IPS DF 19.7 (cell line): ENCODE measurements at regions not wholly inside any gene's neighbourhood (a gene's known extent, or its start where the extent isn't known, plus 50 kb on each side); places are given as distances from the start of the nearest gene placed in this dataset.

ENCODE experiments used
- DNase-seq: peaks from one replicate; pipeline ENCODE4 v3.0.0-alpha.2; 2013; ENCODE audit warnings: low read depth, low spot score

GRCh38 chr5:167948251-167948650 lies 343.2 kb upstream of the WWC1 start:
- DNase-seq = no peak

GRCh38 chr5:167949435-167949834 lies 342.0 kb upstream of the WWC1 start:
- DNase-seq = no peak

- no peak for DNase-seq
These were observed 341.2 kb upstream of the WWC1 start for GRCh38 chr5:167950126-167950721.

- no peak for DNase-seq
These were observed 340.3 kb upstream of the WWC1 start for GRCh38 chr5:167951116-167951515.

DNA sequence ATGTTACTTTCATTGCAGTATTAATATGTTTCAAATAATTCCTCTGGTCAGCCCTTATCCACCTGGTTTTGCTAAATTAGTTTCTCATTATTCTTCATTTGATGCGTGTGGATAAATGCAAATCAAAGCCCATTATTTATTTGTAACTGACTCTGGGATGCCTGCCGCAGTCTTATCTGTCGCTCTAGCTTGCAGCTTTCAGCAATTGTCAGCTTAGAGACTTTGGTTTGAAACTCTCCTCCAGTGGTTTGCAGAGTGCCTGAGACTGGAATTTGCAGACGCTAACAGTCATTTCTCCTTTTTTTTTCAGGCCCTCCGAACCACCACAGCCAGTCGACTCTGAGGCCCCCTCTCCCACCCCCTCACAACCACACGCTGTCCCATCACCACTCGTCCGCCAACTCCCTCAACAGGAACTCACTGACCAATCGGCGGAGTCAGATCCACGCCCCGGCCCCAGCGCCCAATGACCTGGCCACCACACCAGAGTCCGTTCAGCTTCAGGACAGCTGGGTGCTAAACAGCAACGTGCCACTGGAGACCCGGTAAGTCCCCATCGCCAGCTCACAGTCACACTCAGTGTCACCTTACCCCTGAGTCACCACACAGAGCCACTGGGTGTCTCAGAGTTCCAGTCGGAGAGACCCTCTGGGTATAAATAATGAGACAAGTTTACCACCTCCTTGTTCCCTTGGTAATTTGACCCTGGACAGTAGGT lies 339.0 kb upstream of the WWC1 start:
- no peak for DNase-seq

GRCh38 chr5:167953151-167953798 lies 338.2 kb upstream of the WWC1 start:
- DNase-seq = no peak

DNA sequence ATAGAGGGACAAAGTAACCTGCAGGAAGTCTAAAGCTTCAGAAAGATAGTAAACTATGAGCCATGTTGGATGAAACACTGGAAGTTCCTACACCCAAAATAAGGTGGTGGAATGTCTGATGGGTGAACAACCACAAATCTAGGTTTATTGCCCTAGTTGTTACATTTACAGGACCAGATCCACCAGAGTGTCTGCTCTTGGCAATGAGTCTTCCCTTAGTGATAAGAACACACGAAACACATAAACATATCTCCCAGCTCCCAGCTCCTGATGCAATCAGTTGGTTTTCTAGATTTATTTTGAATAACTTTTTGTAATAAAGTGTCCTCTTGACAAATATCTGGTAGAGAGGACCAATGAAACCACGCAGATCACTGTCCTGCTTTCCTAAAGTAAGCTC lies 329.7 kb upstream of the WWC1 start:
- no peak for DNase-seq

- no peak for DNase-seq
These were observed 326.9 kb upstream of the WWC1 start for GRCh38 chr5:167964529-167964928.

DNA sequence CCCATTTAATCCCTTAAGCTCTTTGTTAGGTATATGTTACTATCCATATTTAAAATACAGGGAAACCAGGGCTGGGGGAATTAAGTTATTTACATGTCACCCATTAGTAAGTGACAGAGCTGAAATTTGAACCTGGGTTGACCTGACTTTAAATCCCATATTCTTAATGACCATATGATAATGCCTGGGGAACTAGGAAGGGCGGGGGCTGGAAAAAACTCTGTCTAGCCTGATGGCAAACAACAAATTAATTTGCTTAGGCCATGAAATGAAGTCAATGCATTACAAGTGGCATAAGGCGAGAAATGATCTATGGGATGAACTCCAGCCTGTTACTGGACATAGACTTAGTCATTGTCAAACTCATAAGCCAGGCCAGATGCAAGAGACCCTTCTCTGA lies 325.7 kb upstream of the WWC1 start:
- DNase-seq = no peak

- no peak for DNase-seq
These were observed 324.5 kb upstream of the WWC1 start for GRCh38 chr5:167966979-167967378.

DNA sequence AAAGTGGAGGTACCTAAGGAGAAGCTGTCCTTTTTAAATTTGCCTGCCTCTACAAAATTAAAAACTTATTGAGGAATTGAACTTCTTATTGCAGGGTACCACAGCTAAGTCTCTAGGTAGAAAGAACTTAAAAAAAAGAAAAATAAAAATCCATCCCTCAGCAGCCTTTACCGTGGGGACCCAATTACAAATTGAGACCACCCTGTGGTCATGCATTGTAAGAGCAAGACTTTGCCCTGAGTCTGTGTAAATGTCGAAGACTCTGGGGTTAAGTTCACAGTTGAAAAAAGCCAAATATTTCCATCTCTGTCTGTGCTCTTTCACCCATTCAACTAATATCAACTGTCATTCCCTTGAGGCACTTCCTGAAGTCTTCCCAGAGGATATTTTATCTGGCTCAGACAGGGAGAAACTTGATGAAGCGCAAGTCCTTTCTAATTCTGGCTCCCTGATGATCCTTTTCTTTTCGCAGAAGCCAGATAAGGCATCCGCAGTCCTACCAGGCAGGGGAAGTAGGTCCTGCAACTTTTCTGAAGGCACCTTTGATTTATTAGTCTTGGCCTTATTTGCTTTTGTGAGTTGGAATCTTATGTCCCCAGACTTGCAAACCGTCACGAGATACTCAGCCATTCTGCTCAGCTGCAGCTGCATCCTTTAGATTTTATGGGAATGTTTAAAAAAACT lies 323.8 kb upstream of the WWC1 start:
- no peak for DNase-seq

- DNase-seq = no peak
These were observed 322.6 kb upstream of the WWC1 start for GRCh38 chr5:167968837-167969236.

DNA sequence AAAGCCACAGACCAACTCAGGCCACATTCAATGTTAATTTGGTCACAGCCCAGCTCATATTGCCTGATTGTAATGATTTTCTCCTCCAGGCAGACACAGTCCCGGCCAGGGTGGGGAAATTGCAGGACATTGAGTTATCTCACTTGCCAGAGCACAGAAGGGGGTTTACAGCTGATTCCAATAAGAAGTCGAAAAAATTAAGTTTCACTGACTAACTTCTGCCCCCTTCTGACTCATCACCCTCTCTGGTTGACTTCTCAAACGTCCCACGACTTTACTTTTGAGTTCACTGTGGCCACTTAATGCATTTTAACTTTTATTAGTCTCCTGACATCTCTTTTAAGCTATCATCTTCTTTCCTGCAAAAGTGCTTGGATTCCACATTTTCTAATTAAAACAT lies 321.4 kb upstream of the WWC1 start:
- no peak for DNase-seq

DNA sequence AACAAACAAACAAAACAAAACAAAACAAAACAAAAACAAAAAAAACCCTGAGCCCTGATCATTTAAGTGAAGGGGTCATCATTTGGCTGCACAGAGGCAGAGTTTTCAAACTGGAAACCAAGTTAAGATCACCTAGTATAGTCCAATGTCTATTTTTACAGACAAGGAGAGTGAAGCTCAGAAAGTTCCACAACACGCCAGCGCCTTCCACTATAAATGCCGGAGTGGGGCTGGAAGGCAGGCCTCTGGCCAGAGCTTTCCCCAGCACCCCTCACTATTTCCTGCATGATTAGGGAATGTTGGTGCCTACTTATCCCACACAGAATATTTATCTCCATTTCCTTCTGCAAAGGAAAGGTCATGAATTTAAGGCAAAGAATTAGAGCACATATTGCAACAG lies 319.7 kb upstream of the WWC1 start:
- DNase-seq = no peak

DNA sequence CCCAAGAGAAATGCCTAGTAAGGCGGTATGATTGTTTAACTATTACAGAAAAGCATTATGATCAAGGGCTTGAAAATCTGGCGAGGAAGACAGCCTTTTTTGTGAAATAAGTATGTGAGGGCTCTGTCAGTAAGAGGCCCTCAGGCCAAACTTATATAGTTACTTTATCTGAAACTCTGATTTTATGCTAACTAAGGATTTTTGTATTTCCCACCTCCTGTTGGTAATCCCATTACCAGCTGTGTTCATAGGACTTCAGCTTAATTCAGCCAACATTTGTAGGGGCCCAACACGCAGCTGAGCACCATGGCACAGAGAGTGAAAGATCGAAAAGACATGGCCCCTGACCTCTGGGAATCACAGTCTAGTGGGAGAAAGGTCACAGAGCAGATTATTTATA lies 318.3 kb upstream of the WWC1 start:
- DNase-seq = no peak

- no peak for DNase-seq
These were observed 306.5 kb upstream of the WWC1 start for GRCh38 chr5:167984951-167985350.

- DNase-seq = no peak
These were observed 306.1 kb upstream of the WWC1 start for GRCh38 chr5:167985373-167985772.

GRCh38 chr5:167987490-167988280 lies 303.8 kb upstream of the WWC1 start:
- no peak for DNase-seq

- no peak for DNase-seq
These were observed 298.6 kb upstream of the WWC1 start for GRCh38 chr5:167992868-167993267.

DNA sequence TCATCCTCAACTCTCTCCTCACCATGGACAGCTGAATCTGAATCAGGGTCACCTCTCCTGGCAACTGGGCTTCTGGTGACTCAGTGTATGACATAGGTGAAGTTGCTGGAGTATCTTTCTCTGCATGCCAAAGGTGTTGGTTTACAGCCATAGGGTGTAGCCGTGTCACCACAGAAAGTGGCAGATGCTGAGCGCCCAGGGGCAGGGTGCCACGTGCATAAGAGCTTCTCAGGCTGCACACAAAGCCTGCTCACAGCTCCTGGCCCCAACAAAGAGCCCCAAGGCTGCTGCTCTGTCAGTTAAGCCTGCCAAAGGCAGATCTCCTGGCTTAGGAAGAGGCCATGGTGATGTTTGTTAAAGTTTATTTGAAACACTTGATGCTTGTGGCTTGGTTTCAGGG lies 297.7 kb upstream of the WWC1 start:
- no peak for DNase-seq

- DNase-seq = no peak
These were observed 295.5 kb upstream of the WWC1 start for GRCh38 chr5:167995844-167996425.
